ENCODE measurements at regions not wholly inside any gene's neighbourhood (a gene's known extent, or its start where the extent isn't known, plus 50 kb on each side); places are given as distances from the start of the nearest gene placed in this dataset.
A peak's percentile ranks its signal among the peaks of the same experiment; 100 is the strongest.

DNA sequence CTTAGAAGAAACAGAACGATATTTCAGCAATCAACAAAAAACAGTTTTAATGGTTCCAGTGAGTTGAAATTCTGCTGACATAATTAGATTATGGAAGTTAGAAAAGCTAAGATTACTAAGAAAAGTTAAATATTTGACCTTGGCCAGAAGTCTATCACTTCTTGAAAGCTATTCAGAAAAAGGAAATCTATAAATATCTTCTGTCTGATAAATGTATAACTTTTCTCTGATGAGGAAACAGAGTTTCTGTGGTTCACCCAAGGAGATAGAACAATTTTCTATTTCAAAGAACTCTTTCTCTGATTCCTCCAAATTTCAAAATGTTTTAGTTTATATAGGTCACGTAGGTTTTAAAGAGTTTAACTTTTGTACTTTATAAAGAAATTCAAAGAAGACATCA is 438.4 kb upstream of the CHORDC1 start:
- H3K27me3 ChIP-seq (ENCODE audit: insufficient read depth, low read depth, severe bottlenecking): no peaks in the 10 kb centered on the region
- DNase-seq: no peak

DNA sequence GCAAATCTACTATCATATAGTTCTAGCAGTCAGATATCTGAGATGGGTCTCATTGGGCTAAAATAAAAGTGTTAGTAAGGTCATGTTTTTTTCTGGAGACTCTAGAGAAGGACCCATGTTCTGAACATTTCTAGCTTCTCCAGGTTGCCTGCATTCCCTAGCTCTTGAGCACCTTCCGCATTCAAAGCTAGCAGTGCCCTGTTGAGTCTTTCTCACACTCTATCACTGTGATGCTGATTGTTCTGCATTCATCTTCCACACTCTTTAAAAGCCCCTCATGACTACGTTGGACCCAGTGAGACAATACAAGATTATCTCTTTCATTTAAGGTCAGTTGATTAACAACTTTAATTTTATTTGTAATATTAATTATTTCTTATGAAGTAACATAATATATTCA is 433.3 kb upstream of the CHORDC1 start:
- no peak overlapping the region for H3K4me3 ChIP-seq (ENCODE audit: low read depth, low read length)
- DNase-seq: no peak
- TF ChIP-seq, protein P1, sequence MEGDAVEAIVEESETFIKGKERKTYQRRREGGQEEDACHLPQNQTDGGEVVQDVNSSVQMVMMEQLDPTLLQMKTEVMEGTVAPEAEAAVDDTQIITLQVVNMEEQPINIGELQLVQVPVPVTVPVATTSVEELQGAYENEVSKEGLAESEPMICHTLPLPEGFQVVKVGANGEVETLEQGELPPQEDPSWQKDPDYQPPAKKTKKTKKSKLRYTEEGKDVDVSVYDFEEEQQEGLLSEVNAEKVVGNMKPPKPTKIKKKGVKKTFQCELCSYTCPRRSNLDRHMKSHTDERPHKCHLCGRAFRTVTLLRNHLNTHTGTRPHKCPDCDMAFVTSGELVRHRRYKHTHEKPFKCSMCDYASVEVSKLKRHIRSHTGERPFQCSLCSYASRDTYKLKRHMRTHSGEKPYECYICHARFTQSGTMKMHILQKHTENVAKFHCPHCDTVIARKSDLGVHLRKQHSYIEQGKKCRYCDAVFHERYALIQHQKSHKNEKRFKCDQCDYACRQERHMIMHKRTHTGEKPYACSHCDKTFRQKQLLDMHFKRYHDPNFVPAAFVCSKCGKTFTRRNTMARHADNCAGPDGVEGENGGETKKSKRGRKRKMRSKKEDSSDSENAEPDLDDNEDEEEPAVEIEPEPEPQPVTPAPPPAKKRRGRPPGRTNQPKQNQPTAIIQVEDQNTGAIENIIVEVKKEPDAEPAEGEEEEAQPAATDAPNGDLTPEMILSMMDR (IDR thresholded peaks at IDR 0.05; ENCODE audit: low read depth, low read length): no peak

More for the DNA sequence above, 438.4 kb upstream of the CHORDC1 start:
- H3K9me3 ChIP-seq (ENCODE audit: severe bottlenecking): no peaks in the 10 kb centered on the region
- no peaks in the 10 kb centered on the region for H3K36me3 ChIP-seq
- no peak overlapping the region for H3K27ac ChIP-seq
- TF ChIP-seq, protein P1 (IDR thresholded peaks at IDR 0.05; ENCODE audit: low read depth, low read length): no peak
- H3K4me3 ChIP-seq (ENCODE audit: low read depth, low read length): no peak overlapping the region

DNA sequence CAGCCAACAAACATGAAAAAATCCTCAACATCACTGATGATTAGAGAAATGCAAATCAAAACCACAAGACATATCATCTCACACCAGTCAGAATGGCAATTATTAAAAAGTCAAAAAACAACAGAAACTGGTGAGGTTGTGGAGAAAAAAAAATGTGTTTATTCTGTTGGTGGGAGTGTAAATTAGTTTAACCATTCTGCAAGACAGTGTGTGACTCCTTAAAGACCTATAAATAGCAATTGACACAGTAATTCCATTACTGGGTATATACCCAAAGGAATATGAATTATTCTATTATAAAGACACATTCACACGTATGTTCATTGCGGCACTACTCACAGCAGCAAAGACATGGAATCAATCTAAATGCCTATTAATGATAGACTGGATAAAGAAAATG is 427.3 kb upstream of the CHORDC1 start:
- DNase-seq: no peak
- TF ChIP-seq, protein P1 (IDR thresholded peaks at IDR 0.05; ENCODE audit: low read depth, low read length): no peak
- no peaks in the 10 kb centered on the region for H3K36me3 ChIP-seq
- no peak overlapping the region for H3K4me3 ChIP-seq (ENCODE audit: low read depth, low read length)
- H3K27me3 ChIP-seq (ENCODE audit: insufficient read depth, low read depth, severe bottlenecking): no peaks in the 10 kb centered on the region
- no peak overlapping the region for H3K27ac ChIP-seq
- H3K9me3 ChIP-seq (ENCODE audit: severe bottlenecking): no peaks in the 10 kb centered on the region

More for the DNA sequence above, 433.3 kb upstream of the CHORDC1 start:
- no peaks in the 10 kb centered on the region for H3K27me3 ChIP-seq (ENCODE audit: insufficient read depth, low read depth, severe bottlenecking)
- no peaks in the 10 kb centered on the region for H3K9me3 ChIP-seq (ENCODE audit: severe bottlenecking)
- no peaks in the 10 kb centered on the region for H3K36me3 ChIP-seq
- no peak overlapping the region for H3K27ac ChIP-seq

DNA sequence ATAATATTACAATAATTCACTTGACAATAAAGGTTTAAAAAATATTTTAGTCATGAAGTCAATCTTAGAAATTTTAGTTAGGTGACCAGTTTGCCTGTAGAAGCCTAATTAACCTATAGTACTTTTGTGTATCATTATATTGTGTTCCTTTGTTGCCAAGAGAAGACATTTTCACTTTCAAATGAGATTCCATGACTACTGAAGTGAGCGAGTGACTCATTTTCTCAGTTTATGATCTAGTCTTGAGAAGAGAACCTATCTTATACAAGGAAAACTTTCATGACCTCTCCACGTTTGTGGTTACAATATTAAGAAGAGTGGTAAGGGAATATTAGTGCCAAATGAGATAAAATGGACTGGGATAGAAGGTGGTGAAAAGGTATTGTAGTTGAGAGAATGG is 423.9 kb upstream of the CHORDC1 start:
- TF ChIP-seq, protein P1 (IDR thresholded peaks at IDR 0.05; ENCODE audit: low read depth, low read length): no peak
- H3K27me3 ChIP-seq (ENCODE audit: insufficient read depth, low read depth, severe bottlenecking): no peaks in the 10 kb centered on the region
- H3K27ac ChIP-seq: no peak overlapping the region
- H3K9me3 ChIP-seq (ENCODE audit: severe bottlenecking): no peaks in the 10 kb centered on the region
- no peak for DNase-seq
- no peaks in the 10 kb centered on the region for H3K36me3 ChIP-seq
- H3K4me3 ChIP-seq (ENCODE audit: low read depth, low read length): no peak overlapping the region

DNA sequence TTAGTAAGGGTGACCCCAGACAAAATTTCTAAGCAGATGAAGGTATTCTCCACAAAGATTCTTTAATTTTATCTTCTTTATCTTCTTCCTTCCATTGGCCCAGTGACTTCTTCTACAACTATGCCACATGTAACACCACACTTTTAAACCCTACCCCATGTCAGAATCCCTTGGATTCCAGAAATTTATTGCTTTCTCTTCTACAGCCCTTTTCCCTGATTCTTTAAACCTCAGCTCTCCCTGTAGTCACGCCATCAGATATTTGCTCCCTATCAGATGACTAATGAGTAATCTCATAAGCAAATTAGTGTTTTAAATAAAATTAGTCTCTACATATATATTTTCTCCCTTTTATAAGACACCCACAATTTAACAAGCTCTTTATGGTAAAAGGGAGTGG is 423.4 kb upstream of the CHORDC1 start:
- H3K27ac ChIP-seq: no peak overlapping the region
- TF ChIP-seq, protein P1 (IDR thresholded peaks at IDR 0.05; ENCODE audit: low read depth, low read length): no peak
- no peak overlapping the region for H3K4me3 ChIP-seq (ENCODE audit: low read depth, low read length)

DNA sequence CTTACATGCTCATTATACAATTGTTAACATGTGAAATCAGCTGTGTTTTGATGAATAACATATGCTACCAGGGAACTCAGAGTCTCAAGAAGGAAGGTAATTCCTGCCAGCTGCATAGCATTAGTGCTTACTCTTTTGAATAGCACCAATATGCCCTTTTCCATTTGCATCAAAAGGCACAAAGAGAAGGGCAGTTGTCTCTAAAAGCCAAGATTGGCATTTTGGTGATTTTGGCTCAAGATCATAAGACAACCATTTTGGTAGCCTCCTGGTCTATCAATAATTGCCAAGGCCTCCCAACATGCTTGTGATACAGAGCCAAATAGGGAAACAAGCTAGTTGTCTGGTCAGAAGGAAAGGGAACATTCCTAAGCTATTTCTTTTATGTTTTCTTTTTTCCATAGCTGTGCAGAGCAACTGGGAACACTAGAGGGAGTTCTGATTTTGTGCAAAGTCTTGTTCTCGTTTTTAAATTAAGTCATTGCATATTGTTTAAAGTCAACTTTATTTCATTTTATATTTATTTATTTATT is 416.7 kb upstream of the CHORDC1 start:
- no peak overlapping the region for H3K4me3 ChIP-seq (ENCODE audit: low read depth, low read length)
- no peaks in the 10 kb centered on the region for H3K36me3 ChIP-seq
- TF ChIP-seq, protein P1 (IDR thresholded peaks at IDR 0.05; ENCODE audit: low read depth, low read length): peak; percentile 39
- H3K27me3 ChIP-seq (ENCODE audit: insufficient read depth, low read depth, severe bottlenecking): no peaks in the 10 kb centered on the region
- peaks cover 3% of the 10 kb centered on the region for H3K9me3 ChIP-seq (ENCODE audit: severe bottlenecking)
- DNase-seq: no peak
- no peak overlapping the region for H3K27ac ChIP-seq

More for the DNA sequence above, 423.4 kb upstream of the CHORDC1 start:
- no peak for DNase-seq
- Histone ChIP-seq H3K36me3 (no peaks in the 10 kb centered on the region), H3K27me3 (ENCODE audit: insufficient read depth, low read depth, severe bottlenecking) (no peaks in the 10 kb centered on the region), H3K9me3 (ENCODE audit: severe bottlenecking) (no peaks in the 10 kb centered on the region)

Measured in WERI-Rb-1 (cell line).